ENCODE measurements at regions not wholly inside any gene's neighbourhood (a gene's known extent, or its start where the extent isn't known, plus 50 kb on each side); places are given as distances from the start of the nearest gene placed in this dataset.
"Not testable (repeated sequence)": the region's sequence is repeated elsewhere in the genome, so short reads cannot be mapped to it uniquely, and the experiment has no call there.

DNA sequence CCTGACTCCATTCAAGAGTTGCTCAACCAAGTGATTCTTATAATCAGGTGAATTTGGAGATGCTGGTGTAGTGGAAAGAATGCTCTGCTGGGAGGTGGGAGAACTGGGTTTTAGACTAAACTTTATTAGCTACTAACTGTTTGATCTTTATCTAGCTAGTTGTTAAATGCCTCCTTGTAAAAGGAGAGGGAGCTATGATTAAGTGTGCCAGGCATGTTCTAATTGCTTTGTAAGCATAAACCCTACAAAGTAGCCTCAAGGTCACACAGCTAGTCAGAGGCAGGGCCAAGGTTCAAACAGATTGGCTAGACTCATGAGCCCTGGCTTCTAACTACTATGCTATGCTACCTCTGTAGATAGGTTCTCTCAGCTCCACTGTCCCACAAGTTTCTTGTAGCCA, 105.5 kb downstream of the NXPE2 start:
- intact Hi-C loops (cut with DNase I, micrococcal nuclease) = no loop called here

DNA sequence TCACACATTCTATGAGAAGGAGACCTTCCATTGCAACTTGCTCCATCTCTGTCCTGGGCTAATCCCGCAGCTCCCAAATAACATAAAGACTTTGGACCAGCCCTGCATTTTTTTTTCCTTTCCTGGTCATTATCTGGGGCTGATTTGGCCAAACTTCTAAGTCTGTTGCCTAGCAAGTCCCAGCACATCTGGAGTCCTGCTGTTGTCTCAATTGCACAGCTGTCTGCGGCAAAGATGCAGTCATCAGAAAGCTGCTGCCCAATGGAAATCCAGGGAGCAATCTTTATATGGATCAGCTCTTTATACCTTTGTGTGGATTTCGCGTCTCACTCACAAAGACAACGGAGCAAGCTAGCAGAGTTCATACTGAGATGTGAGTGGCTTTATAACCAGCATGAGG, 105.9 kb downstream of the NXPE2 start:
- intact Hi-C loops (cut with DNase I, micrococcal nuclease) = no loop called here
- peaks cover 2% of the 10 kb centered on the region for H3K27me3 Mint-ChIP-seq
- no peak for DNase-seq
- ATAC-seq = no peak
- no peak overlapping the region for H3K27ac Mint-ChIP-seq
- H3K4me3 Mint-ChIP-seq = no peak overlapping the region
- H3K36me3 Mint-ChIP-seq (ENCODE audit: low read depth) = no peaks in the 10 kb centered on the region
- no peaks in the 10 kb centered on the region for H3K9me3 Mint-ChIP-seq (ENCODE audit: low read depth)
- ChIA-PET CTCF (interaction anchor here (1.3 kb wide), 1 partner anchor 10 kb away, joined by 3 read pairs; no protein-coding TSS in a partner anchor), POLR2A (no interaction called here)
- H3K4me1 Mint-ChIP-seq = no peaks in the 10 kb centered on the region

More for the DNA sequence above, 105.5 kb downstream of the NXPE2 start:
- DNase-seq (no peak), ATAC-seq (no peak)
- ChIA-PET POLR2A (no interaction called here), CTCF (interaction anchor here (1.3 kb wide), 1 partner anchor 10 kb away, joined by 3 read pairs; no protein-coding TSS in a partner anchor)
- Mint-ChIP-seq H3K36me3 (ENCODE audit: low read depth) (no peaks in the 10 kb centered on the region), H3K4me1 (no peaks in the 10 kb centered on the region), H3K9me3 (ENCODE audit: low read depth) (no peaks in the 10 kb centered on the region), H3K27me3 (peaks cover 2% of the 10 kb centered on the region), H3K4me3 (no peak overlapping the region), H3K27ac (no peak overlapping the region)

DNA sequence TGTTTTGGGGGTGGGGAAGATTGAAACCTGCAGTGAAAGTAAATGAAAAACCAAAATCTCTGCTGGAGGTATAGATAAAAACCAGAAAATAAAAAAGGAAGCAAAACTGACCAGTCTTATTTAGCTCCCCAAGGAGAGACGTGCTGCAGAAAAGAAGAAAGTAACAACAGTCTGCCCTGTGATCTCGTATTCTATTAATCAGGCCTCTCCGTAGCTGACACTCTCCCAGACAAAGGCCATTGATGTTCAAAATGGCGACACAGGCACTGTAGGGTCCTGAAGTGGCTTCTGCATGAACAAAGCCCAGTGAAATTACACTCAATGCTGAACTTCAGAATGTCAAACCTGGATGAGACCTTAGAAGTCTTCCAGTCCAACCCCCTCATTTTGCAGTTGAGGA, 106.6 kb downstream of the NXPE2 start:
- no peaks in the 10 kb centered on the region for H3K9me3 Mint-ChIP-seq (ENCODE audit: low read depth)
- H3K4me1 Mint-ChIP-seq = no peaks in the 10 kb centered on the region
- DNase-seq = no peak
- ATAC-seq = no peak
- CTCF ChIA-PET = no interaction called here
- intact Hi-C loops (cut with DNase I, micrococcal nuclease) = no loop called here
- H3K27me3 Mint-ChIP-seq = peaks cover 2% of the 10 kb centered on the region
- H3K27ac Mint-ChIP-seq = no peak overlapping the region
- no peaks in the 10 kb centered on the region for H3K36me3 Mint-ChIP-seq (ENCODE audit: low read depth)
- no peak overlapping the region for H3K4me3 Mint-ChIP-seq
- POLR2A ChIA-PET = no interaction called here

DNA sequence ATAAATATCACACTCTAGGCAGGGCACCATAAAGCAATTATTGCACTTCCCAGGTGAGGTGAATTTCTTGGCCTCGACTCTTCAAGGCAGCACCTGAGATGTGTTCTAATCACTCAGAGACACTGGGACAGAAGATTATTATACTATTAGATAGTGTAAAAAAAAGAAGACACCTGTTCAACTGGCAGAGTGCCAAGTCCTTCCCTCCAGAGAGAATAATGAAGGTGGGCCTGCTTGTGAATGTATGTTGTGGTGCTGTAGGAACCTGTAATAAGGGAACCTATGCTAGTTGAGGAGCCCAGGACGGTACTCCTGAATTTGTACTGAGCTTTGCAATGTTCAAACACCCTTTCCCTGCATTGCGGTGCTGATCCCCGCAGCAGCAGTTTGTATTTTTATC, 107.5 kb downstream of the NXPE2 start:
- Mint-ChIP-seq H3K4me1 (no peaks in the 10 kb centered on the region), H3K36me3 (ENCODE audit: low read depth) (no peaks in the 10 kb centered on the region), H3K27me3 (peaks cover 2% of the 10 kb centered on the region), H3K4me3 (no peak overlapping the region), H3K9me3 (ENCODE audit: low read depth) (no peaks in the 10 kb centered on the region), H3K27ac (no peak overlapping the region)
- DNase-seq (no peak), ATAC-seq (no peak)
- ChIA-PET POLR2A (no interaction called here), CTCF (no interaction called here)
- intact Hi-C loops (cut with DNase I, micrococcal nuclease) = no loop called here

- H3K36me3 Mint-ChIP-seq (ENCODE audit: low read depth) = no peaks in the 10 kb centered on the region
- DNase-seq = no peak
- ATAC-seq = no peak
- H3K27ac Mint-ChIP-seq = no peak overlapping the region
- ChIA-PET POLR2A (no interaction called here), CTCF (no interaction called here)
- intact Hi-C loops (cut with DNase I, micrococcal nuclease) = no loop called here
- H3K4me1 Mint-ChIP-seq = no peaks in the 10 kb centered on the region
- H3K9me3 Mint-ChIP-seq (ENCODE audit: low read depth) = no peaks in the 10 kb centered on the region
- peaks cover 4% of the 10 kb centered on the region for H3K27me3 Mint-ChIP-seq
- no peak overlapping the region for H3K4me3 Mint-ChIP-seq
Observed at GRCh38 chr11:114787126-114787525, 108.8 kb downstream of the NXPE2 start.

- no peak overlapping the region for H3K27ac Mint-ChIP-seq
- H3K4me1 Mint-ChIP-seq = no peaks in the 10 kb centered on the region
- CTCF ChIA-PET = no interaction called here
- no peak overlapping the region for H3K4me3 Mint-ChIP-seq
- ATAC-seq = no peak
- H3K9me3 Mint-ChIP-seq (ENCODE audit: low read depth) = no peaks in the 10 kb centered on the region
- H3K36me3 Mint-ChIP-seq (ENCODE audit: low read depth) = no peaks in the 10 kb centered on the region
- POLR2A ChIA-PET = no interaction called here
- peaks cover 11% of the 10 kb centered on the region for H3K27me3 Mint-ChIP-seq
- intact Hi-C loops (cut with DNase I, micrococcal nuclease) = no loop called here
- no peak for DNase-seq
Observed at GRCh38 chr11:114790910-114791309, 112.6 kb downstream of the NXPE2 start.

GRCh38 chr11:114794048-114794684, 115.8 kb downstream of the NXPE2 start:
- H3K27me3 Mint-ChIP-seq = peaks cover 29% of the 10 kb centered on the region
- CTCF ChIA-PET = interaction anchor here (0.5 to 1.3 kb wide), 2 partner anchors 10 to 1852 kb away, joined by 3 read pairs; no protein-coding TSS in a partner anchor
- intact Hi-C loops (cut with DNase I, micrococcal nuclease) = no loop called here

GRCh38 chr11:114796954-114797721, 118.8 kb downstream of the NXPE2 start:
- H3K9me3 Mint-ChIP-seq (ENCODE audit: low read depth) = no peaks in the 10 kb centered on the region
- H3K27ac Mint-ChIP-seq = no peak overlapping the region
- H3K4me3 Mint-ChIP-seq = no peak overlapping the region
- DNase-seq = no peak
- intact Hi-C loops (cut with DNase I, micrococcal nuclease) = no loop called here
- H3K36me3 Mint-ChIP-seq (ENCODE audit: low read depth) = no peaks in the 10 kb centered on the region
- H3K27me3 Mint-ChIP-seq = peaks cover 34% of the 10 kb centered on the region
- ATAC-seq = no peak
- H3K4me1 Mint-ChIP-seq = no peaks in the 10 kb centered on the region
- POLR2A ChIA-PET = interaction anchor here (0.5 kb wide), 1 partner anchor 31 kb away, joined by 5 read pairs; no protein-coding TSS in a partner anchor
- CTCF ChIA-PET = interaction anchor here (0.5 kb wide), 1 partner anchor 1568 kb away, joined by 3 read pairs; no protein-coding TSS in a partner anchor

More at GRCh38 chr11:114794048-114794684, 115.8 kb downstream of the NXPE2 start:
- no peaks in the 10 kb centered on the region for H3K9me3 Mint-ChIP-seq (ENCODE audit: low read depth)
- POLR2A ChIA-PET = no interaction called here
- DNase-seq = no peak
- H3K36me3 Mint-ChIP-seq (ENCODE audit: low read depth) = no peaks in the 10 kb centered on the region
- H3K27ac Mint-ChIP-seq = no peak overlapping the region
- no peak for ATAC-seq
- no peak overlapping the region for H3K4me3 Mint-ChIP-seq
- no peaks in the 10 kb centered on the region for H3K4me1 Mint-ChIP-seq

GRCh38 chr11:114799476-114799875, 121.1 kb downstream of the NXPE2 start:
- Mint-ChIP-seq H3K9me3 (ENCODE audit: low read depth) (no peaks in the 10 kb centered on the region), H3K27me3 (peaks cover 34% of the 10 kb centered on the region), H3K36me3 (ENCODE audit: low read depth) (no peaks in the 10 kb centered on the region), H3K27ac (no peak overlapping the region), H3K4me3 (no peak overlapping the region), H3K4me1 (no peaks in the 10 kb centered on the region)
- CTCF ChIA-PET = no interaction called here
- intact Hi-C loops (cut with DNase I, micrococcal nuclease) = no loop called here
- POLR2A ChIA-PET = no interaction called here
- ATAC-seq (no peak), DNase-seq (no peak)

DNA sequence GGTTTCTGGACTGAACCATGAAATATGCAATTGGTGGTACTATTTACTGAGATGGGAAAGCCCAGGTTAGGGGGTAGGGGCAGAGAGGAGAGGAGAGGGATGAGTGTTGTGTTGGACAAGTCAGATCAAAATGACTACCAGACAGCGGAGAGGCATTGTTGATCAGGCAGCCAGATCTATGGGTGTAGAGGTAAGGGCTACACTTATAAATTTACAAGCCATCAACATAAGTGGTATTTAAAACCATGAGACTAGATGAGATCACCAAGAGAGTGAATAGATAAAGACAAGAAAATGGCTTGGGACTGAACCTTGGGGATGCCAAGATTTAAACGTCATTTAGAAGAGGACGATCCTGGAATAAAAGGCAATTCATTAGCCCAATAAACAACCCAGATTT, 123.4 kb downstream of the NXPE2 start:
- DNase-seq = no peak
- Mint-ChIP-seq H3K9me3 (ENCODE audit: low read depth) (no peaks in the 10 kb centered on the region), H3K27ac (no peak overlapping the region), H3K4me1 (no peaks in the 10 kb centered on the region), H3K27me3 (peaks cover 23% of the 10 kb centered on the region), H3K36me3 (ENCODE audit: low read depth) (no peaks in the 10 kb centered on the region), H3K4me3 (no peak overlapping the region)
- ChIA-PET POLR2A (no interaction called here), CTCF (no interaction called here)
- intact Hi-C loops (cut with DNase I, micrococcal nuclease) = no loop called here
- ATAC-seq = no peak

- Mint-ChIP-seq H3K4me3 (no peak overlapping the region), H3K4me1 (no peaks in the 10 kb centered on the region), H3K27ac (no peak overlapping the region), H3K27me3 (peaks cover 22% of the 10 kb centered on the region), H3K9me3 (ENCODE audit: low read depth) (no peaks in the 10 kb centered on the region), H3K36me3 (ENCODE audit: low read depth) (no peaks in the 10 kb centered on the region)
- DNase-seq (no peak), ATAC-seq (no peak)
- ChIA-PET CTCF (no interaction called here), POLR2A (no interaction called here)
- intact Hi-C loops (cut with DNase I, micrococcal nuclease) = no loop called here
Observed at GRCh38 chr11:114802878-114803277, 124.6 kb downstream of the NXPE2 start.

- H3K4me3 Mint-ChIP-seq; H3K9me3 Mint-ChIP-seq (ENCODE audit: low read depth); H3K36me3 Mint-ChIP-seq (ENCODE audit: low read depth); CTCF ChIA-PET; POLR2A ChIA-PET; intact Hi-C loops (cut with DNase I, micrococcal nuclease); DNase-seq; H3K27ac Mint-ChIP-seq; ATAC-seq; H3K4me1 Mint-ChIP-seq: not testable (repeated sequence)
- peaks cover 12% of the 10 kb centered on the region for H3K27me3 Mint-ChIP-seq
Observed at GRCh38 chr11:114805431-114805830, 127.1 kb downstream of the NXPE2 start.

All from activated CD4-positive, alpha-beta T cell treated with anti-CD3 and anti-CD28 coated beads for 36 hours (primary cell).